ENCODE measurements at regions not wholly inside any gene's neighbourhood (a gene's known extent, or its start where the extent isn't known, plus 50 kb on each side); places are given as distances from the start of the nearest gene placed in this dataset.
"Not testable (repeated sequence)": the region's sequence is repeated elsewhere in the genome, so short reads cannot be mapped to it uniquely, and the experiment has no call there.

DNA sequence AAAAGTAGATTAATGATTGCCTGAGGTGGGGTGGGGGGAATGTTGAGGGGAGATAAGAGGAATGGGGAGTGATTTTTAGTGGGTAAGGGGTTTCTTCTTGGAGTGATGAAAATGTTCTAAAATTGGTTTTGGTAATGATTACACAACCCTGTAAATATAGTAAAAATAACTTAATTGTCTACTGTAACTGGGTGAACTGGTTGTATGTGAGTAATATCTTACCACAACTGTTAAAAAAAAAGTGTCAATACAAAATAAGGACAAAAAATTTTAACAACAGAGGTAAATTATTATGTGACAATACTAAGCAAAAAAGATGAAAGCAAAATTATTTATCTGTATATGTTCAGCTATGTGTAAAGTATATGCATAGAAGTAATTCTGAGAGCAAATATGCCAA lies 86.3 kb upstream of the RASSF8 start:
- DNase-seq (ENCODE audit: low read depth), result no peak

DNA sequence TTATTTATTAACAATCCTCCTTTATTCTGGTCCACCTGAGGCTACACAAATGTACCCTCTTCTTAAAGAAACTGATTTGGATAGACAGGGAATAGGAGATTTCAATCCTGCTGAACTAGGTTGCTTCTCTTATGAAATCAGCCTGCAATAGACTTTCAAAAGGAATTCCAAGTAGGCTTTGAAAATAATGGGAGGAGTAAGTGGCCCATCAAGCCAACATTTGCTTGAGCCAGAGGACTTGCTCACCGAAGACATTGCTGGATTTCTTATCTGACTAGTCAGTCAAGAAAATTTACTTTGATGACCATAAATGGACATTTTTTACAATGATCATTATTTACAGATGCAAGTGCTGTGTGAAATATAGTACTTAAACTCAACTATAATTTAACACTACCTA lies 82.8 kb upstream of the RASSF8 start:
- DNase-seq (ENCODE audit: low read depth), result no peak

DNA sequence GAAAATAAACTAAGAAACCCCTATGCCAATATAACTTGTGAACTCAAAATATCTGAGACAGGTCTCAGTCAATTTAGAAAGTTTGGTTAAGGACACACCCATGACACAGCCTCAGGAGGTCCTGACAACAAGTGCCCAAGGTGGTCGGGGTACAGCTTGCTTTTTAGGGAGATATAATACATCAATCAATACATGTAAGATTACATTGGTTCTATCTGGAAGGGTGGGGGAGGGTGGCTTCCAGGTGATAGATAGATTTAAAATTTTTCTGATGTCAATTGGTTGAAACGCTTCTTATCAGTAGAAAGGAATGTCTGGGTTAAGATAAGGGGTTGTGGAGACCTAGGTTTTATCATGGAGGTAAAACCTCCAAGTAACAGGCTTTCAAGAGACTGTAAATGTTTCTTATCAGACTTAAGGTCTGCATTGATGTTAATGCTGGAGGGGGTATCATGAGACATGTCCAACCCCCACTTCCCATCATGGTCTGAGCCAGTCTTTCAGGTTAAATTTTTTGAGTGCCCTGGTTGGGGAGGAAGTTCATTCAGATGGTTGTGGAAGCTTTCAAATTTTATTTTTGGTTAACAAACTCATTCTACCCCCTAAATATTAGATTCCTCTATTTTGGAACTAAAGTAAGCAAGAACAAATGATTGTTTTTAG lies 82.0 kb upstream of the RASSF8 start:
- no peak for DNase-seq (ENCODE audit: low read depth)

DNA sequence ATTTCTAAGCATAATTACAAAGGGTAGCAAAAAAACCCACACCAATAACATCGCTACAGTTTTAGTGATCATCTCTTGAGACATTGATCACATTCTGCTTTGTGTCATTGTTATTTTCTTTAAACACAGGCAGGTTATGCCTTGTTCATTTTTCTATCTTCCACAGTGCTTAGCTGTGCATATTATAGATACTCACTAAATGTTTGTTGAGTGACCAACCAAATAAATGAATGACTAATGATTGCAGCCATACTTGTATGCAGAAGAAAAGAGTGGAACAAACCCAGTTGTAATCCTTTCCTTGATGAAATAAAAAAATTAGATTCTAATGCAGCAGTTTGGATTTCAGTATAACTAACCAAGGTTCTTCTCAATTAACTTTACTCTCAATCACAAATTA lies 81.0 kb upstream of the RASSF8 start:
- no peak for DNase-seq (ENCODE audit: low read depth)

DNA sequence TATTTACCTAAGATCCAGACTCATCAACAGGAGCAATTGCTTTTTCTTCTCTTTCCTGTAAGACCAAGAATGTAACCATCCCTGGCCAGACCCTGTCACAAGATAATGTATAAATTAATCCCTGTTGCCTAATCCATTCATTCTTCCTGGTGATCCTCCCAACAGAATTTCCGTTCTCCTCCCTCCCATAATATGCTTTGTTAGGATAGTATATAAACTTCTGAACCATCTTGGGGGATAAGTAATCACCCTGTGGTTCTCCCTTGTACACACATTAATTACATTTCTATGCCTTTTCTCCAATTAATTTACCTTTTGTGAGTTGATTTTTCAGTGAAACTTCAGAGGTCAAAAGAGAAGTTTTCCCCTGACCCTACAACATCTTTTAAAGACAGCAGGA lies 76.2 kb upstream of the RASSF8 start:
- DNase-seq (ENCODE audit: low read depth), result no peak

DNA sequence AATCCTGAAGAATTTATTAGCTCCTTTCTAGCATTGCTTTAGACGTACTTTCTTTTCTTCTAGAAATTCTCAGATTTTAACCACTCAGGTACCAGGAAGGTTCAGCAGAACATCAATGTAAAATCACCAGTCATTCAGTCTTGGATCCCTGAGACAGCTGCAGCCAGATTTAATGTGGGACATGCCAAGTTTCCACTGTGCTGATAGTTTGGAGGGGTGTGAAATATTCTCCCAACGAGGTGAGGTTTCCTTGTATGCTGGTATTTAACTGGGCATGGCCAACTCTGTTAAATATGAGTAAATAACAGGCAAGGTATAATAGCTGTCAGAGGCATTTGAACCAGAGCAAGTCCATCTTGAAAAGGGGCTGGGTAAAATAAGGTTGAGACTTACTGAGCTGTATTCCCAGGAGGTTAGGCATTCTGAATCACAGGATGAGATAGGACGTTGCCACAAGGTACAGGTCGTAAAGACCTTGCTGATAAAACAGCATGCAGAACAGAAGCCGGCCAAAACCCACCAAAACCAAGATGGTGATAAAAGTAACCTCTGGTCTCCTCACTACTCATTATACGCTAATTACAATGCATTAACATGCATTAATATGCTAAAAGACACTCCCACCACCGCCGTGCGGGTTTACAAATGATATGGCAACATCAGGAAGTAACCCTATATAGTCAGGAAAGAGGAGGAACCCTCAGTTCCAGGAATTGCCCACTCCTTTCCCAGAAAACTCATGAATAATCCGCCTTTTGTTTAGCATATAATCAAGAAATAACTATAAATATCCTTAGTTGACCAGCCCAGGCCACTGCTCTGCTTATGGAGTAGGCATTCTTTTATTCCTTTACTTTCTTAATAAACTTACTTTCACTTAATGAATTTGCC lies 75.2 kb upstream of the RASSF8 start:
- DNase-seq (ENCODE audit: low read depth), result no peak

DNA sequence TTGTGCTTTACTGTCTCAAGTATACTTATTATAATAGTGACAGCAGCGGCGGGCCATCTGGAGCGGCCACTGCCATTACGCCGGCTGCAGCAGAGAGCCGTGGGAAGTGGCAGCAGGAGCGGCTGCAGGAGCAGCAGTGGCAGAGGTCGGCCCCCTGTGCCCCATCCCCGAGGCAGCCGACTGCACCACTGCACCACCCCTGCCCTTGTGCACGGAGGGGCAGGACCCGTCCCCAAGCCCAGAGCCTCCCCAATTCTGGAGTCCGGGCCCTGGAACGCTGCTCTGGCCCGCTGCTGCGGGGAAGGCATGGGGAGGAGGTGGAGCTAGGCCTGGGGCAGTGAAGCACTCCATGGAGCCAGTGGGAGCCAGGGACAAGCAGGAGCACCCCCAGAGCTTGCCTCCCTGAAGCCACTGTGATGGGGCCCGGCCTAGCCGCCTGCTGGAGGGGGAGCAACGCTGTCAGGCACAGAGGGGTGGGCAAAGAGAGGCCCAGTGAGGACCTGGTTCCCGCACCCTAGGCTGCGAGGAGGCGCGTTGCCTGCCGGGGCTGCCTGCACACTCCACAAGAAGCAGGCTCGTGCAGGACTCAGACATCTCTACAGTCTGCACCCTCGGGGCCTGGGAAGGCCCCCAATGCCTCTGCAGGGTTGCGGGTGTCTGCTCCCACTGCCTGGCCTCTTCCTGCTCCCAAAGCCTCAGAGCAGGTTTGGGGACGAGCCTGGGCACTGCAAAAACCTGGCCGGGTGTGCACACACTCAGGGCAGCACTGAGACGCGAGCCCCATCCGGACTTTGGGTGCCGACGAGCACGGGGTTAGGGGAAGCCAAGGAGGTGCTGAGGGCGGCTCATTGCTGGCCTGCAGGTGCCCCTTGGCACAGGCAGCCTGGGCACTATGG lies 74.2 kb upstream of the RASSF8 start:
- no peak for DNase-seq (ENCODE audit: low read depth)

DNA sequence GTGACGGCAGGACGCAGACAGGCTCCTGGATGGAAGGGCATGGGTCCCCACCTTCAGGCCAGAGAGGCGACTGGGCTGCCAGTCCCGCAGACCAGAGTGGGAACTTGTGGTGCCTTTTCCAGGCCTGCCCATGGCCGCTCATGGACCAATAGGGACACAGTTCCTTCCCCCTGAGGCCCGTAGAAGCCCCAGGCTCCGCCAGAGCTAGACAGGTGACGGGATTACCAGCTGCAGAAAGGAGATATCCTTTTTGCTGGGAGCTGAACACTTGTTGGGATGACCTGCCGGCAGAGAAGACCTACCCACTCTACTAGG lies 73.6 kb upstream of the RASSF8 start:
- DNase-seq (ENCODE audit: low read depth), result no peak

DNA sequence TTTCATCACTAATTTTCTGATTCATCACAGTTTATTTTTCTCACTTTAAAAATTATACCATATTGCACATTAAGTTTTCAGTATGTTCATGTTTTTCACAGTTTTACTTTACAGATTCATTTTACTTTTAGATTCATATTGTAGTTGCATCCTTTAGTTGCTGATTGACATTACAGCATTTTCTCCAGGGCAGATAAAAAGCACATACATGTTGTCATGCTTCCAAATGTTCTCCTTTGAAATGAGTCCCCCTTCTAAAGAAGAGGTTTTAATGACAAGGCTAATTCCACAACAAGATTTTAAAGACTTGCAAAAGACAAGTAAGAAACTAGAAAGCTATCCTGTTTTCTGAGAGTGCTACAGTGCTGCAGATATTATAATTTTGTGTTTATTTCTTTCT lies 72.1 kb upstream of the RASSF8 start:
- no peak for DNase-seq (ENCODE audit: low read depth)

DNA sequence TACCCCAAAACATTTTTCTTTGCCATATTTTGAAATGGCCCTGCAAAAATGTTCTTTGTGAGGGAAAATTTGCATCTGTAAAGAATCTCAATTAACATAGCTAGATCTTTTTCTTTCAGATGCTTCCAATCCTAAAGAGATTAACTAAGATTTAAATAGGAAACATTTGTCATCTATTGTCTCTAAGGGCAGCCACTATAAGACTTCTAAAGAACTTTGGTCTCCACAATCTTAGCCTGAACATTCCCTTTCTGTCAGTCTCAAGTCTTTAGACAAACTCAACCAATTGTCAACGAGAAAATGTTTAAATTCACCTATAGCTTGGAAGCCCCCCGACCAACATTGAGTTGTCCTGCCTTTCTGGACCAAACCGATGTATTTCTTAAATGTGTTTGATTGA lies 71.1 kb upstream of the RASSF8 start:
- DNase-seq (ENCODE audit: low read depth), result no peak

DNA sequence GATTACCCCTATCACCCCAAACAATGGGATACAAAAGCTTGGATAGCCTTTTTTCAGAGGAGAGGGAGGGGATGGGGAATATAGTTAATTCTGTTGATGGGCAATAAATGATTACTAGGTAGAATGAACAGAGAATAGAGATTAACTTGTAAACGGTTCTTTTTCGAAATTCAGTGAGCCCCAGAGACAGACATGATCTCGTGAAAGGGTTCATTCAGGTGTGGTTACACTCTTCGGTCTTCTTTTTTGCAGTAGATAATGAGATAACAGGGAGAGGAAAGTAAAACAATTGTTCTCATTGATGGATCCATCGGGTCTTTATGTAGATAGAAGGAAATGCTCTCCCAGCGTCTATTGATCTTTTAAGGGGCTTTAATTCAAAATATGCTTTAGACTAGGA lies 69.3 kb upstream of the RASSF8 start:
- DNase-seq (ENCODE audit: low read depth), result no peak

DNA sequence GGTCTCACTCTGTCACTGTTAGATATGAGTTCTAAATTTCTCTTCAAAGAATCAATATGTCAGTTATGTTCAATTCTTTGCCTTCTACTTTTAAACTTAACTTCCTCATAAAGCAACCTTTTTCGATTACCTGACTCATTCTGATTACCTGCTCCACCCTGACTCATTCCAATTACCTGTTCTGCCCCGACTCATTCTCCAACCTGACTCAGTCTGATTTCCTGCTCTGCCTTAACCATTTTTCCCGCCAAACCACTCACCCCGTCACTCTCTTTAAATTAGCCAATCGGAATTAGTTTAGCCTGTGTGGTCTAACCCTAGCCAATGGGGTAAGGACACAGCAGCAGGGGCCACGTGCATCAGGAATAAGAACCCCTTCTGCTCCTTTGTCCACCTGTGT lies 67.4 kb upstream of the RASSF8 start:
- not testable (repeated sequence) for DNase-seq (ENCODE audit: low read depth)

DNA sequence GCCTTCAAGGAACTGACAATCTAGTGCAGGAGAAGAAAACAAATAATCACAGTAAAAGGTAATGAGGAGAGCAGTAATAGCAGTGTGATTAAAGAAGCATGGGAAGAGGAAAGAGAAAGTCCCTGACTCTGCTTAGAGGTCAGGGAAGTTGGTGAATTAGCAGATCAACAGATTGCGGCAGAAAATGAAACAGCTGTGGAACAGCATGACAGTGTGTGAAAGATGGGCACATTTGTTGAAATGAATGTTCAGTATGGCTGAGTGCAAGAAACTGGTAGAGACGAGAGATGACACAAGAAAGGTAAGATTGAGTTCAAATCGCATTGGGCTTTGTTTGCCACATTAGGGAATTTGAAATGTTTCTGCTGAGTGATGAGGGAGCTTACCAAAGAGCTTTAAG lies 63.7 kb upstream of the RASSF8 start:
- peak; percentile 17 for DNase-seq (ENCODE audit: low read depth)

DNA sequence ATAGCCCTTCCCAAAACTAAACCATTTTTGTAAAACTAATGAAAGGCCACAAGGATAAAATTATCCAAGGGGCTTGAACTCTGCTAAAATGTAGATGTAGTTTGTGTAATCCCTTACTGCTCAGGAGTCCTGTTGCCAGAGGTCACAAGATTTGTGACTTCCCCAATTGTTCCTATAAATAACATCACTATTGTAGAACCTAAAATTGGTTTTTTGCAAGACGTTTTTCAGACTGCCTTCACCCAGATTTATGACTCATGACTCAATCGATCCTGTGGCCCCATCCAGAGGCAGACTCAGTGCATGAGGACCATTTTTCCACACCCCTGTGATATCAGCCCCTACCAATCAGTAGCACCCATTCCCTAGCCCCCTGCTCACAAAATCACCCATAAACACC lies 61.5 kb upstream of the RASSF8 start:
- no peak for DNase-seq (ENCODE audit: low read depth)

DNA sequence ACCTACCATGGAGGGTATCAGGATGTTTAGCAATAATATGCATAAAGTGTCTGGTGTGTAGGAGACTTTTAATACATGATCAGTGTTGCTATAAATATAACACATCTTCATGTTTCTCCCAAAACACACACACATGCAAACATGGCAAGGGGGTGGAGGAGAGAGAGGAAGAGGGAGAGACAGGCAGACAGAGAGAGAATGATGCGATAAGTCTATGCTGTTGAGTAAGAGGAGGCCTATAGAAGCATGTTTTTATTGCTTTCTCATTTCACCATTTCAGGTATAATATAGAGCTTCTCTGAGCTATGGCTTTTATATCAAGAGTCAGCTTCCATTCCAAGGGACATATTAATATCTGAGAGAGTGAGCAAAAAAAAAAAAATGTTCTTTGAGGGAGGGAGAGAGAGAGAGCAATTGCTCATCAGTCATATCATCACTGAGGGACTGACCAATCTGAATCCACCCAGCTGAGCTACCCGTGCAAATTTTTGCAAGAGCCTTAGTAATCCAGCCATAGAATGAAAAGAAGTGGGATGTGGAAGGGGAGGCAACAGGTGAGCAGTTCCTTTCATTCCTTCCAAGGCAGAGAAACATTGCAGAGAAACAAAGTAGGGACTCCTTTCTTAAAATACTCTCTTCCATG lies 54.8 kb upstream of the RASSF8 start:
- no peak for DNase-seq (ENCODE audit: low read depth)

DNA sequence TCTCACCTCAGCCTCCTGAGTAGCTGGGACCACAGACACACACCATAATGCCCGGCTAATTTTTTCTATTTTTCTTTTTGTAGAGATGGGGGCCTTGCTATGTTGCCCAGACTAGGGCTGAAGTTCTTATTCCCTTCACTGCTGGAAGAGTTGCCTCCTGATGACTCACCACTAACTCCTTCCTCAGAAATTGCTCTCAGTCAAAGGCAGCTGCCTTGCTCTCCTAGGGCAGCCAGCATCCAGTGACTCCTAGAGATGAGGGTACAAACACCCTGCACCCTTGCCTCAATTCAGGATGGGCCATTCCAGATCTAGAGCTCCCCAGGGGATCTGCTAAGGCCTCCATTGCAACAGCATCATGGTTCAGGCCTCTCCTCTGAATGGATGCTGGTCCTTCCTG lies 54.0 kb upstream of the RASSF8 start:
- peak; percentile 16 for DNase-seq (ENCODE audit: low read depth)

DNA sequence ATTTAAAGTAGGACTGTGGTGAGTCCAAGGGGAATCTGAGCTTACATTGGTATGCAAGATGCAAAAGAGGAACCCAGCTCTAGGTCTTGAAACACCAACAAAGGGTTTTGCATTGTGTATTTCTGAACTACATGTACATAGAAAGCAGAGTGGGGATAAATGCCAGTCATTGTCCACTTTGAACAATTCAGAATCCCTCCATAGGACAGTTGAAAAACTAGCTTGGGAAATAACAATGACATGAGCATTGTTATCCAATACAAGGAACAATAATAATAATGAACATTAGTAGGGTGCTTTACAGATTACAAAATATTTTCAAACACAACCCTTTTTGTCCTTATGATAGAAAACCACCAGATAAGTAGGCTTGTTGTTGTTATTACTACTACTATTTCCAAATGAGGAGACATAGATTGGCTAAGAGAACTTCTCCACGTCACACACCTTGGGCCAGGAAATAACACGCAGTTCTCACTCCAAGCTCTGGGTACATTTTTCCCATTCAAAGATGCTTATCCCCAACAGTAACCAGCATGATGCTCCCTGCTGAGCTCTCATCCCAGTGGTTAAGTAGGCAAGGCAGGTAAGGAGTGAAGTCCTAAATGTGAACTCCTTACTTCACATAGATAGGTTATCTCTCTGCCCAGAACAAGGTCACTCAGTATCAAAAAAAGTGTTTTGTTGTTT lies 51.7 kb upstream of the RASSF8 start:
- no peak for DNase-seq (ENCODE audit: low read depth)

Data from RPMI7951 (cell line).